ENCODE measurements at regions not wholly inside any gene's neighbourhood (a gene's known extent, or its start where the extent isn't known, plus 50 kb on each side); places are given as distances from the start of the nearest gene placed in this dataset.

GRCh38 chr1:87263281-87263680 lies 65.4 kb upstream of the LMO4 start:
- TF ChIP-seq TAF1 (IDR thresholded peaks at IDR 0.05; ENCODE audit: low read depth, low read length): no peak
- no peak for TF ChIP-seq POLR2AphosphoS5 (IDR thresholded peaks at IDR 0.05; ENCODE audit: low read depth, low read length)
- TF ChIP-seq POLR2A (IDR thresholded peaks at IDR 0.05; ENCODE audit: low read depth, low read length): no peak
- TF ChIP-seq SPI1 (IDR thresholded peaks at IDR 0.05; ENCODE audit: low read depth, low read length): no peak
